ENCODE measurements at regions not wholly inside any gene's neighbourhood (a gene's known extent, or its start where the extent isn't known, plus 50 kb on each side); places are given as distances from the start of the nearest gene placed in this dataset.

DNA sequence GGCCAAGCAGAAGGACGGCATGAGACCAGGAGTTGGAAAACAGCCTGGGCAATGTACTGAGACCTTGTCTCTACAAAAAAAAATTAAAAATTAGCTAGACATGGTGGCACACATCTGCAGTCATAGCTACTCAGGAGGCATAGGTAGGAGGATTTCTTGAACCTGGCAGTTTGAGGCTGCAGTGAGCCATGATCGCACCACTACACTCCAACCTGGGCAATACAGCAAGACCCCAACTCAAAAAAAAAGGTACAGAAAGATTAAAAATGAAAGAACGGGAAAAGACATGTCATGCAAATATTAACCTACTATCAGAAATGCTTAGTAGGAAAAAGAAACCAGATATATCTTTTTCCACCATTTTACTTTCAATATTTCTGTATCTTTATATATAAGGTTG, 99.6 kb upstream of the ATP11B start:
- TF ChIP-seq EZH2 (IDR thresholded peaks at IDR 0.05; ENCODE audit: insufficient read depth, poor library complexity, severe bottlenecking): no peak
- TF ChIP-seq EZH2phosphoT487 (IDR thresholded peaks at IDR 0.05; ENCODE audit: insufficient read depth, low read depth): no peak

Measured in GM23248 (cell line).